ENCODE measurements at regions not wholly inside any gene's neighbourhood (a gene's known extent, or its start where the extent isn't known, plus 50 kb on each side); places are given as distances from the start of the nearest gene placed in this dataset.

DNA sequence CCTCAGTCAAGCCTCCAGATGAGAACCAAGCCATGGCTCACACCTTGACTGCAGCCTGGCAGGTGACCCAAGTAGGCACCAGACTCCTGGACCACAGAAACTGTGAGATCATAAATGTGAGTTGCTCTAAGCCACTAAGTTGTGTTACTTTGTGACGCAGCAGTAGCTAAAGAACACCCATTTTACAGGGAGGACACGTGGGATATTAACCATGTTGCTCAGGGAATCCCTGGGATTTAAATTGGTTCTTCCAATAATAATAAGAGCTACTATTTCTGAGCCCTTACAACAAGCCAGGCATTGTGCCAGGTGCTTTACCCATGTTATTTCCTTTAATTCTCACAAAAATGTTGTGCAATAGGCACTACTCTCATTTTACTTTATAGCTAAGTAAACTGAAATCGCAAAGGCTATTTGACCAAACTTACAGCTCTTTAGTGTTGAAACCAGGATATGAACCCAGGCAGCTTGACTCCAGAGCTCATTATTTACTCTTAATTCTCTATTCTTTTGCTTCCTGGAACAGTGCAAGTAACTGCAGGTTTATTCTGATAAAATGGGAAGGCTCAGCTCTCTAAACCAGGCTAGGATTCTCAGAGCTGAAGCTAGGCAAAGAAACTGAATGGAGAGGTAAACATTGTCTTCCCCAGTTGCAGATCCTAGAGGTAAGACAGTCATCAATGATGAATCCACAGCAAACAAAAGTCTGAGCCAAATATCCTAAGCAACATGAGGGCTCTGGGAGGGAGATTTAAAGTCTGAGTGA lies 294.4 kb downstream of the KBTBD8 start:
- H2AFZ ChIP-seq (ENCODE audit: low read depth, low read length), result no peak overlapping the region
- no peak overlapping the region for H3K4me2 ChIP-seq (ENCODE audit: low read length)
- no peaks in the 10 kb centered on the region for H3F3A ChIP-seq (ENCODE audit: insufficient read depth, low read length, poor library complexity, severe bottlenecking)
- H3K9me3 ChIP-seq (ENCODE audit: low read length), result no peaks in the 10 kb centered on the region
- no peaks in the 10 kb centered on the region for H3K36me3 ChIP-seq (ENCODE audit: insufficient read depth, low read length)
- no peaks in the 10 kb centered on the region for H3K27me3 ChIP-seq (ENCODE audit: insufficient read depth, low read depth, low read length)
- no peak overlapping the region for H3K4me3 ChIP-seq (ENCODE audit: low read length)
- no peaks in the 10 kb centered on the region for H4K20me1 ChIP-seq (ENCODE audit: insufficient read depth)
- no peak for TF ChIP-seq POLR2AphosphoS5 (IDR thresholded peaks at IDR 0.05)
- no peak for TF ChIP-seq SMC3 (conservative IDR thresholded peaks at IDR 0.05; ENCODE audit: poor library complexity)
- no peak for TF ChIP-seq TAF1 (IDR thresholded peaks at IDR 0.05; ENCODE audit: low read depth)
- TF ChIP-seq EP300 (conservative IDR thresholded peaks at IDR 0.05; ENCODE audit: poor library complexity, severe bottlenecking), result no peak
- no peak for TF ChIP-seq EZH2 (IDR thresholded peaks at IDR 0.05; ENCODE audit: borderline replicate concordance, insufficient read depth, low read length, poor library complexity, severe bottlenecking)
- no peak for TF ChIP-seq RAD21 (conservative IDR thresholded peaks at IDR 0.05)
- TF ChIP-seq, protein P1, sequence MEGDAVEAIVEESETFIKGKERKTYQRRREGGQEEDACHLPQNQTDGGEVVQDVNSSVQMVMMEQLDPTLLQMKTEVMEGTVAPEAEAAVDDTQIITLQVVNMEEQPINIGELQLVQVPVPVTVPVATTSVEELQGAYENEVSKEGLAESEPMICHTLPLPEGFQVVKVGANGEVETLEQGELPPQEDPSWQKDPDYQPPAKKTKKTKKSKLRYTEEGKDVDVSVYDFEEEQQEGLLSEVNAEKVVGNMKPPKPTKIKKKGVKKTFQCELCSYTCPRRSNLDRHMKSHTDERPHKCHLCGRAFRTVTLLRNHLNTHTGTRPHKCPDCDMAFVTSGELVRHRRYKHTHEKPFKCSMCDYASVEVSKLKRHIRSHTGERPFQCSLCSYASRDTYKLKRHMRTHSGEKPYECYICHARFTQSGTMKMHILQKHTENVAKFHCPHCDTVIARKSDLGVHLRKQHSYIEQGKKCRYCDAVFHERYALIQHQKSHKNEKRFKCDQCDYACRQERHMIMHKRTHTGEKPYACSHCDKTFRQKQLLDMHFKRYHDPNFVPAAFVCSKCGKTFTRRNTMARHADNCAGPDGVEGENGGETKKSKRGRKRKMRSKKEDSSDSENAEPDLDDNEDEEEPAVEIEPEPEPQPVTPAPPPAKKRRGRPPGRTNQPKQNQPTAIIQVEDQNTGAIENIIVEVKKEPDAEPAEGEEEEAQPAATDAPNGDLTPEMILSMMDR (IDR thresholded peaks at IDR 0.05; ENCODE audit: poor library complexity, severe bottlenecking), result no peak
- no peak for TF ChIP-seq MXI1 (conservative IDR thresholded peaks at IDR 0.05; ENCODE audit: poor library complexity, severe bottlenecking)
- TF ChIP-seq REST (IDR thresholded peaks at IDR 0.05; ENCODE audit: borderline replicate concordance), result no peak
- H3K9ac ChIP-seq (ENCODE audit: low read length), result no peak overlapping the region
- no peak overlapping the region for H3K27ac ChIP-seq (ENCODE audit: low read length)
- no peaks in the 10 kb centered on the region for H3K79me2 ChIP-seq (replicated peaks; ENCODE audit: insufficient read depth, low read length)
- H3K9me2 ChIP-seq (ENCODE audit: insufficient read depth, low read length), result no peaks in the 10 kb centered on the region

GRCh38 chr3:67294341-67294740 lies 296.2 kb downstream of the KBTBD8 start:
- Histone ChIP-seq H3K27me3 (ENCODE audit: insufficient read depth, low read depth, low read length) (no peaks in the 10 kb centered on the region), H3K36me3 (ENCODE audit: insufficient read depth, low read length) (no peaks in the 10 kb centered on the region), H3K9ac (ENCODE audit: low read length) (no peak overlapping the region), H3K79me2 (replicated peaks; ENCODE audit: insufficient read depth, low read length) (no peaks in the 10 kb centered on the region), H3K9me2 (ENCODE audit: insufficient read depth, low read length) (no peaks in the 10 kb centered on the region), H3K27ac (ENCODE audit: low read length) (no peak overlapping the region), H2AFZ (ENCODE audit: low read depth, low read length) (no peak overlapping the region), H3F3A (ENCODE audit: insufficient read depth, low read length, poor library complexity, severe bottlenecking) (no peaks in the 10 kb centered on the region), H3K4me3 (ENCODE audit: low read length) (no peak overlapping the region), H4K20me1 (ENCODE audit: insufficient read depth) (no peaks in the 10 kb centered on the region), H3K4me2 (ENCODE audit: low read length) (no peak overlapping the region), H3K9me3 (ENCODE audit: low read length) (no peaks in the 10 kb centered on the region)
- TF ChIP-seq SMC3 (conservative IDR thresholded peaks at IDR 0.05; ENCODE audit: poor library complexity) (no peak), TAF1 (IDR thresholded peaks at IDR 0.05; ENCODE audit: low read depth) (no peak), MXI1 (conservative IDR thresholded peaks at IDR 0.05; ENCODE audit: poor library complexity, severe bottlenecking) (no peak), REST (IDR thresholded peaks at IDR 0.05; ENCODE audit: borderline replicate concordance) (no peak), EZH2 (IDR thresholded peaks at IDR 0.05; ENCODE audit: borderline replicate concordance, insufficient read depth, low read length, poor library complexity, severe bottlenecking) (no peak), RAD21 (conservative IDR thresholded peaks at IDR 0.05) (no peak), EP300 (conservative IDR thresholded peaks at IDR 0.05; ENCODE audit: poor library complexity, severe bottlenecking) (no peak), POLR2AphosphoS5 (IDR thresholded peaks at IDR 0.05) (no peak)
- TF ChIP-seq, protein P1 (IDR thresholded peaks at IDR 0.05; ENCODE audit: poor library complexity, severe bottlenecking), result no peak

Measured in neural cell (in vitro differentiated cells).